ENCODE measurements at regions not wholly inside any gene's neighbourhood (a gene's known extent, or its start where the extent isn't known, plus 50 kb on each side); places are given as distances from the start of the nearest gene placed in this dataset.

GRCh38 chr13:70390064-70390463 lies 281.8 kb upstream of the KLHL1 start:
- DNase-seq (ENCODE audit: low read depth), result no peak

GRCh38 chr13:70388935-70389334 lies 280.7 kb upstream of the KLHL1 start:
- no peak for DNase-seq (ENCODE audit: low read depth)

GRCh38 chr13:70386919-70387318 lies 278.7 kb upstream of the KLHL1 start:
- no peak for DNase-seq (ENCODE audit: low read depth)

- DNase-seq (ENCODE audit: low read depth), result no peak
Observed at GRCh38 chr13:70385852-70386251, 277.6 kb upstream of the KLHL1 start.

- no peak for DNase-seq (ENCODE audit: low read depth)
Observed at GRCh38 chr13:70384156-70384555, 275.9 kb upstream of the KLHL1 start.

GRCh38 chr13:70380809-70381208 lies 272.6 kb upstream of the KLHL1 start:
- peak; percentile 34 for DNase-seq (ENCODE audit: low read depth)

GRCh38 chr13:70375718-70376117 lies 267.5 kb upstream of the KLHL1 start:
- DNase-seq (ENCODE audit: low read depth), result no peak

GRCh38 chr13:70370924-70371323 lies 262.7 kb upstream of the KLHL1 start:
- no peak for DNase-seq (ENCODE audit: low read depth)

GRCh38 chr13:70366720-70367119 lies 258.5 kb upstream of the KLHL1 start:
- no peak for DNase-seq (ENCODE audit: low read depth)

GRCh38 chr13:70363991-70364390 lies 255.7 kb upstream of the KLHL1 start:
- no peak for DNase-seq (ENCODE audit: low read depth)

GRCh38 chr13:70362820-70363570 lies 254.7 kb upstream of the KLHL1 start:
- no peak for DNase-seq (ENCODE audit: low read depth)

- DNase-seq (ENCODE audit: low read depth), result peak; percentile 48
Observed at GRCh38 chr13:70357031-70357430, 248.8 kb upstream of the KLHL1 start.

GRCh38 chr13:70353096-70353495 lies 244.8 kb upstream of the KLHL1 start:
- no peak for DNase-seq (ENCODE audit: low read depth)

- DNase-seq (ENCODE audit: low read depth), result no peak
Observed at GRCh38 chr13:70347947-70348620, 239.8 kb upstream of the KLHL1 start.

GRCh38 chr13:70339738-70340137 lies 231.5 kb upstream of the KLHL1 start:
- DNase-seq (ENCODE audit: low read depth), result peak; percentile 24

- no peak for DNase-seq (ENCODE audit: low read depth)
Observed at GRCh38 chr13:70338609-70339008, 230.4 kb upstream of the KLHL1 start.

GRCh38 chr13:70336866-70337265 lies 228.6 kb upstream of the KLHL1 start:
- DNase-seq (ENCODE audit: low read depth), result no peak

- no peak for DNase-seq (ENCODE audit: low read depth)
Observed at GRCh38 chr13:70333752-70334151, 225.5 kb upstream of the KLHL1 start.

- no peak for DNase-seq (ENCODE audit: low read depth)
Observed at GRCh38 chr13:70330697-70331361, 222.6 kb upstream of the KLHL1 start.

- no peak for DNase-seq (ENCODE audit: low read depth)
Observed at GRCh38 chr13:70324519-70324918, 216.3 kb upstream of the KLHL1 start.

- no peak for DNase-seq (ENCODE audit: low read depth)
Observed at GRCh38 chr13:70311191-70311590, 202.9 kb upstream of the KLHL1 start.

- peak; percentile 67 for DNase-seq (ENCODE audit: low read depth)
Observed at GRCh38 chr13:70310396-70311119, 202.3 kb upstream of the KLHL1 start.
